Middle frontal gyrus (tissue), 1 donor: ENCODE measurements at regions not wholly inside any gene's neighbourhood (a gene's known extent, or its start where the extent isn't known, plus 50 kb on each side); places are given as distances from the start of the nearest gene placed in this dataset.
"Not testable (repeated sequence)": the region's sequence is repeated elsewhere in the genome, so short reads cannot be mapped to it uniquely, and the experiment has no call there.

Source experiments
- DNase-seq: peaks from one replicate; pipeline ENCODE4 v3.0.0-alpha.2; 2015; ENCODE audit warnings: low spot score; ENCODE audit errors: extremely low spot score

GRCh38 chr12:131229426-131230339 lies 276.0 kb downstream of the ADGRD1 start:
- no peak for DNase-seq

- no peak for DNase-seq
These were observed 276.8 kb downstream of the ADGRD1 start for GRCh38 chr12:131230340-131231031.

- no peak for DNase-seq
These were observed 277.6 kb downstream of the ADGRD1 start for GRCh38 chr12:131231032-131231980.

- DNase-seq, result no peak
These were observed 278.3 kb downstream of the ADGRD1 start for GRCh38 chr12:131232036-131232435.

- not testable (repeated sequence) for DNase-seq
These were observed 279.2 kb downstream of the ADGRD1 start for GRCh38 chr12:131232872-131233271.

GRCh38 chr12:131233850-131234789 lies 280.4 kb downstream of the ADGRD1 start:
- not testable (repeated sequence) for DNase-seq

GRCh38 chr12:131234841-131235271 lies 281.1 kb downstream of the ADGRD1 start:
- not testable (repeated sequence) for DNase-seq

GRCh38 chr12:131235871-131236271 lies 282.2 kb downstream of the ADGRD1 start:
- no peak for DNase-seq

GRCh38 chr12:131239384-131240094 lies 285.8 kb downstream of the ADGRD1 start:
- DNase-seq, result no peak

GRCh38 chr12:131241517-131241916 lies 287.8 kb downstream of the ADGRD1 start:
- no peak for DNase-seq

- no peak for DNase-seq
These were observed 289.2 kb downstream of the ADGRD1 start for GRCh38 chr12:131242741-131243496.

- not testable (repeated sequence) for DNase-seq
These were observed 290.5 kb downstream of the ADGRD1 start for GRCh38 chr12:131244157-131244688.

- DNase-seq, result not testable (repeated sequence)
These were observed 291.5 kb downstream of the ADGRD1 start for GRCh38 chr12:131245161-131245560.

- DNase-seq, result no peak
These were observed 292.1 kb downstream of the ADGRD1 start for GRCh38 chr12:131245564-131246355.

- not testable (repeated sequence) for DNase-seq
These were observed 293.5 kb downstream of the ADGRD1 start for GRCh38 chr12:131247026-131247725.

- not testable (repeated sequence) for DNase-seq
These were observed 294.2 kb downstream of the ADGRD1 start for GRCh38 chr12:131247875-131248274.
